Heart left ventricle (tissue), 16 donors: ENCODE measurements at regions not wholly inside any gene's neighbourhood (a gene's known extent, or its start where the extent isn't known, plus 50 kb on each side); places are given as distances from the start of the nearest gene placed in this dataset.

ENCODE experiments used
- ATAC-seq, 4 donors: fragments of 200-7000 bp; cut with Tn5 transposase; one replicate each; pipeline ENCODE4 v1.9.1; 2020 to 2022; ENCODE audit warnings: moderate library complexity in 4 of 4, mild to moderate bottlenecking in 3 of 4, moderate number of reproducible peaks in 1 of 4
- DNase-seq, 5 donors: peaks; one replicate each; pipeline ENCODE4 v3.0.0-alpha.2; 2020
- H3K27ac ChIP-seq, 12 donors: fragments of 200-600 bp; sonication (generic) in 4 of 12; one replicate each; pipeline versions ENCODE4 v1.5.0 to v1.8.0; 2016 to 2022; ENCODE audit warnings: mild to moderate bottlenecking in 2 of 12
- H3K27me3 ChIP-seq, 9 donors: fragments of 200-600 bp; sonication (generic) in 2 of 9; one replicate each; pipeline versions ENCODE4 v1.5.1 to v1.8.0; 2016 to 2022; ENCODE audit warnings: mild to moderate bottlenecking in 3 of 9
- H3K36me3 ChIP-seq, 9 donors: fragments of 200-600 bp; sonication (generic) in 2 of 9; one replicate each; pipeline versions ENCODE4 v1.5.0 to v1.8.0; 2018 to 2022; ENCODE audit warnings: mild to moderate bottlenecking in 2 of 9
- H3K4me1 ChIP-seq, 12 donors: fragments of 200-600 bp; sonication (generic) in 4 of 12; one replicate each; pipeline versions ENCODE4 v1.5.0 to v1.8.0; 2016 to 2022; ENCODE audit warnings: mild to moderate bottlenecking in 3 of 12
- H3K4me3 ChIP-seq, 12 donors: fragments of 200-600 bp; sonication (generic) in 4 of 12; one replicate each; pipeline versions ENCODE4 v1.5.0 to v1.8.0; 2017 to 2022; ENCODE audit warnings: mild to moderate bottlenecking in 9 of 12, moderate library complexity in 4 of 12
- H3K9me3 ChIP-seq, 12 donors: fragments of 200-600 bp; sonication (generic) in 4 of 12; one replicate each; pipeline versions ENCODE4 v1.5.0 to v1.8.0; 2016 to 2022; ENCODE audit warnings: mild to moderate bottlenecking in 1 of 12
- CTCF ChIP-seq, 12 donors: fragments of 200-600 bp; sonication (generic) in 4 of 12; IDR thresholded peaks; one replicate each; pipeline versions ENCODE4 v1.5.0 to v1.8.0; 2018 to 2022; ENCODE audit warnings: antibody characterized with exemption in 12 of 12, mild to moderate bottlenecking in 5 of 12
- POLR2A ChIP-seq, 2 donors: fragments of 450-650 bp; IDR thresholded peaks; one replicate each; pipeline ENCODE4 v1.6.1; 2017; ENCODE audit warnings: antibody characterized with exemption in 2 of 2, mild to moderate bottlenecking in 2 of 2, moderate library complexity in 2 of 2
- WGBS, 4 donors: extraction: QIAGEN DNeasy Blood & Tissue Kit in 2 of 4; methylation state at CpG; one replicate each; pipeline versions ENCODE4 v1.1.5 to v1.1.7; 2013 to 2018; 5-methylcytosine and 5-hydroxymethylcytosine counted together
- intact Hi-C, 10 donors: fragments of 100-400 bp; cut with DNase I; formaldehyde crosslinking; loops; one replicate each; pipeline versions ENCODE4 v1.11.1 to v1.14.2; 2022
- donor health status: ischemic (EF 13 %, LVEDD 7.1; RV severe dilation, severe dysfunction).
- donor health status: healthy with polysubstance abuse.
- donor health status: DM: no; HTN: yes; CAD: no.
- donor health status: DM: no; HTN: no; CAD: no.
- donor health status: ischemic (EF 25% LVEDD 6.9; RV normal size, moderate dysfunction).
- donor health status: ischemic (EF 25% LVEDD 5.7; RV mildly dilated, moderate dysfunction).
- donor health status: healthy.
- donor health status: DM: yes; HTN: yes; CAD: no.
- donor health status: ischemic (EF 35%, LVEDD 5.7; RV mildly dilated, moderate dysfunction).
- donor health status: nonischemic (EF 11% LVEDD 7.7; RV severe dilation, severe dysfunction).
- donor health status: DM: yes; HTN: yes; CAD: no.
- donor health status: PGD.
- donor health status: ischemic (EF 29% LVEDD 5.4; RV normal size, mild dysfunction).
- donor health status: nonischemic (EF 23%, LVEDD 6.1; RV moderate dilation, normal function).

GRCh38 chr12:98058213-98058612, 457.2 kb upstream of the TMPO start:
- intact Hi-C loops: no loop called here
- H3K27me3 ChIP-seq: no peaks in the 10 kb centered on the region
- H3K4me1 ChIP-seq: peaks cover 0 to 4% (median 0%) of the 10 kb centered on the region in 12 donors
- no peak overlapping the region for H3K4me3 ChIP-seq
- WGBS, 4 donors: 86 to 91% (median 88%) methylated on average over 4 of the region's 4 CpGs
- H3K36me3 ChIP-seq: no peaks in the 10 kb centered on the region
- ATAC-seq: no peak
- H3K9me3 ChIP-seq: no peaks in the 10 kb centered on the region
- DNase-seq: no peak
- TF ChIP-seq CTCF (IDR thresholded peaks at IDR 0.05) (no peak), POLR2A (IDR thresholded peaks at IDR 0.05) (no peak)
- no peak overlapping the region for H3K27ac ChIP-seq

GRCh38 chr12:98058838-98059237, 456.6 kb upstream of the TMPO start:
- TF ChIP-seq POLR2A (IDR thresholded peaks at IDR 0.05): no peak
- no peak for TF ChIP-seq CTCF (IDR thresholded peaks at IDR 0.05)
- ATAC-seq (no peak), DNase-seq (no peak)
- Histone ChIP-seq H3K27me3 (no peaks in the 10 kb centered on the region), H3K36me3 (no peaks in the 10 kb centered on the region), H3K9me3 (no peaks in the 10 kb centered on the region), H3K27ac (no peak overlapping the region), H3K4me3 (no peak overlapping the region), H3K4me1 (no peaks in the 10 kb centered on the region)
- WGBS, 4 donors: 88 to 96% (median 90%) methylated on average over 3 of the region's 3 CpGs
- intact Hi-C loops: no loop called here

GRCh38 chr12:98059659-98060343, 455.6 kb upstream of the TMPO start:
- 40 to 73% (median 53%) methylated on average over 2 of the region's 2 CpGs for WGBS, 4 donors
- TF ChIP-seq CTCF (IDR thresholded peaks at IDR 0.05) (no peak), POLR2A (IDR thresholded peaks at IDR 0.05) (no peak)
- H3K4me1 ChIP-seq: no peaks in the 10 kb centered on the region
- no peak for ATAC-seq
- H3K27me3 ChIP-seq: no peaks in the 10 kb centered on the region
- H3K9me3 ChIP-seq: no peaks in the 10 kb centered on the region
- H3K4me3 ChIP-seq: no peak overlapping the region
- no peak overlapping the region for H3K27ac ChIP-seq
- intact Hi-C loops: no loop called here
- no peak for DNase-seq
- no peaks in the 10 kb centered on the region for H3K36me3 ChIP-seq

GRCh38 chr12:98060411-98060810, 455.0 kb upstream of the TMPO start:
- no peak overlapping the region for H3K4me3 ChIP-seq
- H3K36me3 ChIP-seq: no peaks in the 10 kb centered on the region
- H3K27ac ChIP-seq: no peak overlapping the region
- WGBS, 4 donors: 74 to 89% (median 85%) methylated on average over 1 of the region's 1 CpG
- intact Hi-C loops: no loop called here
- no peaks in the 10 kb centered on the region for H3K4me1 ChIP-seq
- DNase-seq (no peak), ATAC-seq (no peak)
- TF ChIP-seq CTCF (IDR thresholded peaks at IDR 0.05) (no peak), POLR2A (IDR thresholded peaks at IDR 0.05) (no peak)
- no peaks in the 10 kb centered on the region for H3K27me3 ChIP-seq
- H3K9me3 ChIP-seq: no peaks in the 10 kb centered on the region
